Fibroblast of villous mesenchyme (primary cell): ENCODE measurements at regions not wholly inside any gene's neighbourhood (a gene's known extent, or its start where the extent isn't known, plus 50 kb on each side); places are given as distances from the start of the nearest gene placed in this dataset.
"Not testable (repeated sequence)": the region's sequence is repeated elsewhere in the genome, so short reads cannot be mapped to it uniquely, and the experiment has no call there.

Experiments
- DNase-seq: peaks from one replicate; pipeline ENCODE4 v3.0.0-alpha.2; 2010; ENCODE audit warnings: low read depth
- H3K4me3 ChIP-seq: 2 replicates; pipeline ENCODE4 v1.5.1; 2011; ENCODE audit warnings: low read depth, mild to moderate bottlenecking, low read length
- CTCF ChIP-seq: IDR thresholded peaks from 2 replicates; pipeline ENCODE4 v1.5.1; 2012; ENCODE audit warnings: low read depth, mild to moderate bottlenecking, low read length; ENCODE audit not compliant: insufficient read depth

DNA sequence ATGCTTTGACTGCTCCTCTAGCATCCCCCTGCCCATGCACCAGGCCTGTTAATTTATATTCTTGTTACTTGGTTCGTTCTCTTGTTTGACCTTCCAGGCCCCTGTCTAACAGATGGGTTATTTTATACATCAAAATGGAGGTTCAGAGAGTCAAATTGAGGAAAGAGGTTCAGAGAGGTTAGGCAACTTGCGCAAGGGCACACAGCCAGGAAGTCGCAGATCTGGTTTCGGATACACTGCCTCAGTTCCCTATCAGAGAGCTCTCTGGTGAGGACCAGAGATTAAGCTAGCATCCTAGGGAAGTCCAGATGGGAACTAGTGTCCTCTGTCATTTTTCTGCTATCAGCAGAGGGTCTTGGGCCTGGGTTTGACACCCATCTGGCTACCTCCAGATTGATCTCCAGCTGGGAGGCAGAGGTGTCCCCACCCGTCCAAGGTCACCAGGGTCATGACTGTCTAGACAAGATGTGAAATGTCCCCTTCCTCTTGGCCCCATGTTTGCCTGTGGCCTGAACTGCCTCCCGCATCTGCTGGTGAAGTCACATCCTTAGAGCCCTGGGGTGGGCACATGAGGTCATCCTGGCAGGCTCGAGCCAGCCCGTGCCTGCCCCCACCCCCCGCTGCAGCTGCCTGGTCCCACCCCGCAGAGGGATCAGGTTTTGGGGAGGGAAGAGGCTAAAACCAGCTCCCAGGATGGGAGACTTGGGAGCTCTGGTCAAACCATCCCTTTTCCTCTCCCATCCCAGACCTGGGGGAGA lies 84.3 kb upstream of the NCOR2 start:
- TF ChIP-seq CTCF: no peak
- DNase-seq: peak; percentile 28
- no peak overlapping the region for H3K4me3 ChIP-seq

- DNase-seq: no peak
- no peak overlapping the region for H3K4me3 ChIP-seq
- TF ChIP-seq CTCF: no peak
These were observed 83.5 kb upstream of the NCOR2 start for GRCh38 chr12:124650912-124651311.

- TF ChIP-seq CTCF: no peak
These were observed 81.4 kb upstream of the NCOR2 start for GRCh38 chr12:124648710-124649384.

DNA sequence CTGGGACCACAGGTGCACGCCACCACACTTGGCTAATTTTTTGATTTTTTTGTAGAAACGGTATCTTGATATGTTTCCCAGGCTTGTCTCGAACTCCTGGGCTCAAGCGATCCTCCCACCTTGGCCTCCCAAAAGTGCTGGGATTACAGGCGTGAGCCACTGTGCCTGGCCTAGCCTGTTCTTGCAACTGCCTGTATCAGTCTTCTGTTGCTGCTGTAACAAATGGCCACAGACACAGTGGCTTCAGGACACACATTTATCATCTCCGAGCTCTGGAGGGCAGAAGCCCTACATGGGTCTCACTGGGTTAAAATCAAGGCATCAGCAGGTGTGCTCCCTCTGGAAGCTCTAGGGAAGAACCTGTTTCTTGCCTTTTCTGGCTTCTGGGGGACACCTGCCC lies 79.9 kb upstream of the NCOR2 start:
- no peak for TF ChIP-seq CTCF
- no peak overlapping the region for H3K4me3 ChIP-seq
- no peak for DNase-seq

More at GRCh38 chr12:124648710-124649384, 81.4 kb upstream of the NCOR2 start:
- no peak for DNase-seq
- H3K4me3 ChIP-seq: no peak overlapping the region

DNA sequence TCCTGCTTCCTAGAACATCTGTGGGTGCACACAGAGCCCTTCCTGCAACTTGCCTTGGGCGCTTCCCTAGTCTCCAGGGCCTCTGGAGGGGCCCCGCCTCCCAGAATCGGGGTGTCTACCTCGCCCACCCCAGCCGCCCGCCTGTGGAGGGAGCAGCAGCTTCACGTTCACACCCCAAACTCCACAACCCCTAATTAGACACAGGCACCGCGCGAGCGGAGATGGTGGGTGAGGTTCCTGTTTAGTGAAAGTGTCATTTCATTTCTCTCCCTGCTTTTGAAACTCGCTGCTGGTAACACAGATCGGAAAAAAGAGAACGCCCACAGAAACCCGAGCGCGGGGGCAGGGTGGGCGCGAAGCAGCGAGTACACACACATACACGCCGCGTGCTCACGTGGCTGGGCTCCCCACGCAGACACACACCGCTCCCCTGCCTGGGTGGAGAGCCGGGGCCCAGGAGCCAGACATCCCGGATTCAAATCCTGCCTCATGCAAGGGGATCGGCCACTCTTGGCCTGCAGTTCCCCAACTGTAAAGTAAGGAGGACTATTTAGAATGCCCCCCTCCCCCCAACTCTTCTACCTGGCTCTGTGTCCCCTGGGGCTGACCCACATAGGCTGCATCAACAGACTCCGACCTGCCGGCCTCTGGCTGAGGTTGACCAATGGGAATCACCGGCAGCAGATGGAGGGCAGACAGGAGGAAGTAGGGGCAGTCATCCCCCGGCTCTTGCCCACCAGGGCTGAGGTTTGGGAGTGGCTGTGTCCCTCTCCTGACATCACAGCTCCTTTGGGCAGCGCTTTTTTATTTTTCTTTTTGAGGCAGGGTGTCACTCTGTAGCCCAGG lies 79.2 kb upstream of the NCOR2 start:
- TF ChIP-seq CTCF: no peak
- DNase-seq: no peak

GRCh38 chr12:124645530-124646244 lies 78.3 kb upstream of the NCOR2 start:
- DNase-seq: no peak
- no peak for TF ChIP-seq CTCF
- no peak overlapping the region for H3K4me3 ChIP-seq

More for the DNA sequence above, 79.2 kb upstream of the NCOR2 start:
- H3K4me3 ChIP-seq: no peak overlapping the region

- H3K4me3 ChIP-seq, DNase-seq: not testable (repeated sequence)
These were observed 76.4 kb upstream of the NCOR2 start for GRCh38 chr12:124643768-124644167.
